Fibroblast of mammary gland (primary cell): ENCODE measurements at regions not wholly inside any gene's neighbourhood (a gene's known extent, or its start where the extent isn't known, plus 50 kb on each side); places are given as distances from the start of the nearest gene placed in this dataset.

ENCODE experiments used
- DNase-seq: peaks from one replicate; pipeline ENCODE4 v3.0.0-alpha.2; 2010; ENCODE audit warnings: low read depth
- H3K4me3 ChIP-seq: 2 replicates; pipeline ENCODE4 v1.5.1; 2011; ENCODE audit warnings: low read depth, mild to moderate bottlenecking, low read length, moderate library complexity; ENCODE audit not compliant: control insufficient read depth
- TF ChIP-seq, protein P1 (sequence below): conservative IDR thresholded peaks from 2 replicates; pipeline ENCODE4 v1.5.1; 2011; ENCODE audit warnings: low read depth, low read length, inconsistent platforms; ENCODE audit not compliant: control insufficient read depth, insufficient read depth

- DNase-seq, result no peak
- no peak overlapping the region for H3K4me3 ChIP-seq
- TF ChIP-seq, protein P1, sequence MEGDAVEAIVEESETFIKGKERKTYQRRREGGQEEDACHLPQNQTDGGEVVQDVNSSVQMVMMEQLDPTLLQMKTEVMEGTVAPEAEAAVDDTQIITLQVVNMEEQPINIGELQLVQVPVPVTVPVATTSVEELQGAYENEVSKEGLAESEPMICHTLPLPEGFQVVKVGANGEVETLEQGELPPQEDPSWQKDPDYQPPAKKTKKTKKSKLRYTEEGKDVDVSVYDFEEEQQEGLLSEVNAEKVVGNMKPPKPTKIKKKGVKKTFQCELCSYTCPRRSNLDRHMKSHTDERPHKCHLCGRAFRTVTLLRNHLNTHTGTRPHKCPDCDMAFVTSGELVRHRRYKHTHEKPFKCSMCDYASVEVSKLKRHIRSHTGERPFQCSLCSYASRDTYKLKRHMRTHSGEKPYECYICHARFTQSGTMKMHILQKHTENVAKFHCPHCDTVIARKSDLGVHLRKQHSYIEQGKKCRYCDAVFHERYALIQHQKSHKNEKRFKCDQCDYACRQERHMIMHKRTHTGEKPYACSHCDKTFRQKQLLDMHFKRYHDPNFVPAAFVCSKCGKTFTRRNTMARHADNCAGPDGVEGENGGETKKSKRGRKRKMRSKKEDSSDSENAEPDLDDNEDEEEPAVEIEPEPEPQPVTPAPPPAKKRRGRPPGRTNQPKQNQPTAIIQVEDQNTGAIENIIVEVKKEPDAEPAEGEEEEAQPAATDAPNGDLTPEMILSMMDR, result no peak
Observed at GRCh38 chr22:47794851-47795250, 1032.4 kb downstream of the TBC1D22A start.

- TF ChIP-seq, protein P1, result no peak
- no peak for DNase-seq
- no peak overlapping the region for H3K4me3 ChIP-seq
Observed at GRCh38 chr22:47793304-47794101, 1031.1 kb downstream of the TBC1D22A start.

GRCh38 chr22:47789171-47789570, 1026.7 kb downstream of the TBC1D22A start:
- no peak overlapping the region for H3K4me3 ChIP-seq
- no peak for DNase-seq
- TF ChIP-seq, protein P1, result no peak

- H3K4me3 ChIP-seq, result no peak overlapping the region
- TF ChIP-seq, protein P1, result no peak
- DNase-seq, result no peak
Observed at GRCh38 chr22:47788461-47788860, 1026.0 kb downstream of the TBC1D22A start.

- no peak for DNase-seq
- TF ChIP-seq, protein P1, result no peak
- H3K4me3 ChIP-seq, result no peak overlapping the region
Observed at GRCh38 chr22:47787501-47788227, 1025.2 kb downstream of the TBC1D22A start.

- no peak for DNase-seq
- TF ChIP-seq, protein P1, result no peak
- no peak overlapping the region for H3K4me3 ChIP-seq
Observed at GRCh38 chr22:47786650-47787290, 1024.3 kb downstream of the TBC1D22A start.
